Anterior cingulate cortex (tissue), 58 donors: ENCODE measurements at regions not wholly inside any gene's neighbourhood (a gene's known extent, or its start where the extent isn't known, plus 50 kb on each side); places are given as distances from the start of the nearest gene placed in this dataset.

Experiments used
- DNase-seq, 58 donors: peaks; one replicate each; lab custom pipeline; 2025; lab: John Stamatoyannopoulos, UW

DNA sequence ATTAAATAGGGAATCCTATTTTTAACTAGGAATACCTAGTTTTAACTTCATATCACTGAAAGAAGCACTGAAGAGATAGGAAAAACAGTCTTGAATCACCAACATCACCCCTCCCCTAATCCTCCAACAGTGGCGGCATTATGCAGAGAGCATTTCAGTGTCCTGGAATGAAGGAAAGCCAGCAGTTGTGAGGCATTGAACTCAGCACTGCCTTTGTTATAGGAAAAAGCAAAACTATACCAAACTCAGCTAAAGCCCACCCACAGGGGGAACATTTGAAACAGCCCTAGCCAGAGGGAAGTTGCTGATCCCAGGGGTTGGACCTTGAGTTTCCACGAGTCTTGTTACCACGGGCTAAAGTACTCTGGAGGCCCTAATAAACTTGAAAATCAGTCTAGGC lies 310.6 kb upstream of the EDIL3 start:
- DNase-seq = no peak

DNA sequence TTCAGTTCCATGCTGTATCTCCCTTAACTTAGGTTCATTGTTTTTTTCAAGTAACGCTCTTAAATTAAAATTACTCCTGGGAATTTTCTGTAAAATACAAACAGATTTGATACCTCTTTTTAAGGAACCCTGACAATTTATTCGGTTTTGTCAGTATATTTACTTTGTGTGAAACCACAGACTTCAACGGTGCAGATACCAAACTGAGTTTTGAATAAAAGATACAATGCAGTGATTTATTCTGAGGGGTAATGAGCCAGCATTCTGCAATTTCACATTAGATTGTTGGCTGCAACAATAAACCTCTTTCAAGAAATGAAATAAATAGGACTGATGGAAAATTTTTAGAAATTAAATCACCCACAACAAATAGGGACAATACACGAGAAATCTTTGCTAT lies 308.6 kb upstream of the EDIL3 start:
- no peak for DNase-seq

DNA sequence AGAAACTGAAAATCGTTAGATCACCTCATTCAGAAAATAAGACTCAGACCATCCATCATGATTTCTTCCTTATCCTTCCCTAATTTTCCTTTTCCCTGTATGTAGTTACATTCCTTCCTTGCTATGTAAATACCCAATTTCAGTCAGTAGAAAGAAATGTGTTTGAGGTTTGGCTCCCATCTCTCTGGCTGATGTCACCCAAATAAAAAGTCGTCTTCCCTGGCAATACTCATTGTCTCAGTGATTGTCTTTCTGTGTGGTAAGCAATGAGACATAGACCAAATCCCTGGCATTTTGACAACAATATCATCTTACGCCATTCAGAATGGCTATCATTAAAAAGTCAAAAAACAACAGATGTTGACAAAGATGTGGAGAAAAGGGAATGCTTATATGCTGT lies 303.9 kb upstream of the EDIL3 start:
- DNase-seq = no peak

DNA sequence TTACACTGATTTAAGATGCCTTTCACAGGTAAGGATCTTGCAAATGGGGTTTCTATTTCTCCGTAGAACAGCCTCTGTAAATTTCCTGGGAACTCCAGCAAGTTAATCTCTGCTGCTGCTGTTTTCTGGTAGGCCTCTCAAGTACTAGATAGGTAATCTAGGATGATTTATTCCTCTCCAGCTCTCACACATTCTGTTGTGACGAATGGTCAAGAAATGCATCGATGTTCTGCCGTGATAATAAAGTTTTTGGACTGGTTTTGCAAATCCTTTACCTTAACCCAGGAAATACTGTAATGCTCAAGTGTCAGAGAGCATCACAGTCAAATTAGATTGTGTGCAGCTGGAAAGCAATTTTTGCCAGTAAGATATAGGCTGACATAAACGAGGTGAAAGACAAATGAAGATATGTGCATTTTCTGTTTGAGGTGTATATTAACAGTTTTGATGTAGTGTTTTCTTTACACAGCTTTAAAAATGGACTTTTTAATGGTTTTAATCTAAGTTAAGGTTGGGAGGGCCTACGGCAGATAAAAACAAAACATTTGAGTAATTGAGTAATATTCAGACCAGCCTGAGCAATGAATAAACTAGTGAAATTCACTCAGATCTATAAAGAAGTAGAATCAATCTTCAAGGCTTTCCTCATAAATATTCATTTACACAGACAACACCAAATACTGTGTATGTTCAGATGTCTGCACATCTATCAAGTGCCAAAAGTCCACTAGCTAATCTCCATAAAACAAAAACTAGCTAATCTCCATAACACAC lies 300.6 kb upstream of the EDIL3 start:
- DNase-seq = no peak

DNA sequence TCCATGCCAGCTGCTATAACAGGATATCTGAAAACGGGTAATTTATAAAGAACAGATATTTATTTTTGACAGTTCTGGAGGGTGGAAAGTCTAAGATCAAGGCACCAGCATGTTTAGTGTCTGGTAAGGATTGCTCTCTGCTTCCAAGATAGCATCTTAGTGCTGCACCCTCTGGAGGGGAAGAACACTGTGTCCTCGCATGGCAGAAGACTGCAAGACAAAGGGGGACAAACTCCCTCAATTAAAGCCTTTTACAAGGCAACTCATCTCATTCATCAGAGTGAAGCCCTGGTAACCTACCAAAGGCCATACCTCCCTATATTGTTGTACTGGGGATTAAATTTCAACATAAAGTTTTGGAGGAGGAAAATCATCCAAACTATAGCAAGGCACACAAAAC lies 298.9 kb upstream of the EDIL3 start:
- DNase-seq = no peak

DNA sequence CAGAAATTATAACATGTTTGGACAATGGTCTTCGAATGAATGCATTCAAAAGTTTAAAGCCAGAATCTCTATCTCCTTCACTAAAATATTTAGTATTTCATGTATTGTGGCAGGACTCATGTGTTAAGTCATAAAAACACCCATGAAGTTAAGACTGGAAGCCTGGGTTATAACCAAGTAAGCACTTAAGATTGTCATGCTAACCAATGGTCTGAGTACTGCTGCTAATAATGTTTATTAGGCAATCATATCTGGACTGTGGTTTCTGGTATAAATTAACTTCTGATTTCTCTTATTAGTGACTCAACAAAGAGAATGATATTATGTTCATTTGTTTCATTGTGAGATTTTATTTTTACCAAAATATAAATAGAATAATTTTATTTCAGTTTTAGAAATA lies 297.9 kb upstream of the EDIL3 start:
- no peak for DNase-seq

DNA sequence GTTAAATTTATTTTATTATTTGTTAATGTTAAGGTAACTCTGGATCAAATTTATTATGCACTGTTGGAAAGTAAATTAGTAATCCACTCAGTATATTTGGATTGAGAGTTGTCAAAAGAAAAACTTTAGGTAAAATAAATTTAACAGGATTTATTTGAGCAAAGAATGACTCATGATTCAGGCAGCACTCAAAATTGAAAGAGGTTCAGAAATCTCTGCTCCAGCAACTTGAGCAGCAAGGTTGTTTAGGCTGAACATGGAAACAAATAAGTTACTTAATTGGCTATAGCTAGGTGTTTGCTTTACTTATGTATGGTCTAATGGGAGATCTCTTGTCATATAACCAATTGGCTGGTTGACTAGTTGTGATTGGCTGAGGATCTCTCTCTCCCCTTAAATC lies 296.2 kb upstream of the EDIL3 start:
- no peak for DNase-seq

DNA sequence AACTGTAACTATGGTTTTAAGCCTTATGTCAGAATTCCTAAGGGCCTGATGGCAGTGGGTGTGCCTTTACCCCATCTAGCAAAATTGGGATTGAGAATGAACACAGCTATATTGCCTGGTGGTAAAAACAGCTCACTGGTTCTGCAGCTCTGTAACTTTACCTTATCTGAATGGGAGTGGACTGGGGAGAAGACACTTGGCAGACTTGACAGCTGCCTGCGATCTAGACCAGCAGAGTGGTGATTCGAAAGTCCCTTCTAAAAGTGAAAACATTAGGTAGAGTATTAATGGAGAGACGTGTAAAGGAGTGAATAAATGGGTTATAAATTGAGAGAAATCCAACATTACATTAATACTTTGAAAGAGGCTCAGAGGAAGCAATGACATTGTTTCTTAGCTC lies 289.1 kb upstream of the EDIL3 start:
- DNase-seq = no peak

DNA sequence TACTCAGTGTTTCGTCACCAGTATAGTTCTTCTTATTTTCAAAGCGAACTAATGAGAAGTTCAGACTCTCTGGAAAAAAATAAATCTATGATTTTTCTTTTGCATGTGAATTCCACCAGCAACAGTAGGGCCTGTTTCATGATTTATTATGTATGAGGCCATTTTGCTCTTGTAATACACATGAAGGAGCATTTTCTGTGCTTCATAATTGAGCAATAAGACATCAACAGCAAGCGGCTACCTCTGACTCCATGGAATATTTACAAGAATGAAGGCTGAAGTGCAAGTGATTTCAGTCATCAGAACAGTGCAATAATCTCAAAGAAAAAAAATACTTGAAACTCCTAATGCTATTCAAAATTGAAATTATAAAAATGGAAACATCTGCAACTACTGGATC lies 282.9 kb upstream of the EDIL3 start:
- no peak for DNase-seq

DNA sequence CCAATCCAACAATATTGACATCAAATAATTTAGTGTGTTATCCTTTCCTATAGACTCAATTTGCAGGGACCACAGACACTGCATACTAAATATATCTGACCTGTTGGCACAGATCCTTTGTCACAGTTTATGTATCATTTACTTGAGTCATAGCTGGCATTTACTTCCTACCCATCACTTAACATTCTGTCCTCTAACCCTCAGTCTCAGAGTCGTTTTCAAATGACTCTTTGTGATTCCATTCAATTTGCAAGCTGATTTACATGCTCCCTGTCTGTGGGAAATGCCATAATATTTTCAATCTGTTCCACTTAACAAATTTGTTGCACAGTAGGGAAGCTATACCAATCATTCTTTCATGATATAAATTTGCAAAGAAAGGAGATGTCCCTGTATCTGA lies 265.7 kb upstream of the EDIL3 start:
- DNase-seq = no peak

DNA sequence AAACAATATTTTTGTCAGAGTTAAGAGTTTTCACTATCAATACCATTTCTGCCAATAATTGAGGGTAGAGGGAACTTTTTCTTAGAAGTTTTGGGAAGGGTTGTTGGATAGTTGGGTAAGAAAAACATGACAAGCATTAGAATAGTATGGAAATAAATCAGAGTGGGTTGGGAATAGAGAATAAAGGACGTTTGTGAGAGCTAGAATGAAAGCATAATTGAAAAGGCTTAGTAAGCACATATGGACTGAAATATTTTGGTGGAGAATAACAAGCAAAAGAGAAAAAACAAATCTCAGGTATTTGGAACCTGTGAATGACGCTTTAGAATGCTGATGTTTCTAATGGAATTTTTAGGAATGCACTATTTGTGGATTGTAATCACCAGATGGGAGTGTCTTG lies 262.9 kb upstream of the EDIL3 start:
- no peak for DNase-seq

DNA sequence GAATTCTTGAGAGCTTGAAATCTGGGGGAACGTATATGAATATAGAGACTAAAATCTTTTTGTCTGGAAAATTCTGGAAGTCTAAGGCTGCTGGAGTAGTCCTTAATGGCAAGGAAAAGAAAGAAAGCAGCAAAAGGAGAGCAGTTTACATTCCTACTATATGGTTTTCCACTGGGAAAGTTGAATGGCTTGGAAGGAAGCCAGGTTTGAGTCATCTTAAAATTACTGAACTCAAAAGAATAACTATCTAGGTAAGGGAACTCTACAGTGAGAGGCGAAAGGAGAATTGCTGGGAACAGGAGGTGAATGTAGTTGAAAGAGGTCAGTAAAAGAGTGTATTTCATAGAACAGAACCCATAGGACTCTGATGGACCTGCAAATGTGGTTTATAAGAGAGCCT lies 258.1 kb upstream of the EDIL3 start:
- DNase-seq = no peak

DNA sequence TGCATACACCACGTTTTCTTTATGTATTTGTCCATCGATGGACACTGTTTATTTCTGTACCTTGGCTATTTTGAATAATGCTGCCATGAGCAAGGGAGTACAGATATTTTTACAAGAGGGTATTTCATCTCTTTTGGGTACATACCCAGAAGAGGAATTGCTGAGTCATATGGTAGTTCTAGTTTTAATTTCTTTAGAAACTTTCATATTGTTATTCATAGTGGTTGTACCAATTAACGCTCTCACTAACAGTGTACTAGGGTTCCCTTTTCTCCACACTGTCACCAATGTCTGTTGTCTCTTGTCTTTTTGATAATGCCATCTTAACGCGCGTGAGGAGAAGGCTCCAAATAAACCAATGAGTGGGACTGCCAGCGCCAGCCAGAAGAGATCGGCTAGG lies 257.6 kb upstream of the EDIL3 start:
- no peak for DNase-seq

DNA sequence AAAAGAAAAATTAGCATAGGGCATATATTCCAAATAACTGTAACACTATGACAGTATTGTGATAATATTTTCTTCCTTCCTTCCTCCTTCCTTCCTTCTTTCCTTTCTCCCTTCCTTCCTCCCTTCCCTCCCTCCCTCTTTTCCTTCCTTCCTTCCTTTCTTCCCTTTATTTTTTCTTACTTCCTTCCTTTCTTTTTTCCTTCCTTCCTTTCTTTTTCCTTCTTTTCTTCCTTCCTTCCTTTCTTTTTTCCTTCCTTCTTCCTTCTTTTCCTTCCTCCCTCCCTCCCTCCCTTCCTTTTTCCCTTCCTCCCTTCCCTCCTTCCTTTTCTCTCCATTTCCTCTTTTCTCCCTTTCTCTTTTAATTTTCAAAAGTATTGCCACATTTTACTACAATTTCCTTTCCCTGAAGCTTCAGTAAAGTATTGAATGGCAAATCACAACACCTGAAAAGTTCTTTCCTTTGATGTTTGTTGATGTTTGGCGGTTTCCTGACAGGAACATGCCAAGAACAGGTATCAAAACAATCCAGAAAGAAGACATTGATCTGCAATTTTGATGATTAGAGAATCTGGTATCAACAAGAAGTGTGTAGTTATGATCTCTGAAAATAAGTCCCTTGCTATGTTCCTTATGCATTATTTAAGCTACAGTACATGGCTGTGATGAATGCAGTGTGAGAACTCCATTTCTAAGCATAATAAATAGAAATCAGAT lies 253.1 kb upstream of the EDIL3 start:
- DNase-seq = no peak

DNA sequence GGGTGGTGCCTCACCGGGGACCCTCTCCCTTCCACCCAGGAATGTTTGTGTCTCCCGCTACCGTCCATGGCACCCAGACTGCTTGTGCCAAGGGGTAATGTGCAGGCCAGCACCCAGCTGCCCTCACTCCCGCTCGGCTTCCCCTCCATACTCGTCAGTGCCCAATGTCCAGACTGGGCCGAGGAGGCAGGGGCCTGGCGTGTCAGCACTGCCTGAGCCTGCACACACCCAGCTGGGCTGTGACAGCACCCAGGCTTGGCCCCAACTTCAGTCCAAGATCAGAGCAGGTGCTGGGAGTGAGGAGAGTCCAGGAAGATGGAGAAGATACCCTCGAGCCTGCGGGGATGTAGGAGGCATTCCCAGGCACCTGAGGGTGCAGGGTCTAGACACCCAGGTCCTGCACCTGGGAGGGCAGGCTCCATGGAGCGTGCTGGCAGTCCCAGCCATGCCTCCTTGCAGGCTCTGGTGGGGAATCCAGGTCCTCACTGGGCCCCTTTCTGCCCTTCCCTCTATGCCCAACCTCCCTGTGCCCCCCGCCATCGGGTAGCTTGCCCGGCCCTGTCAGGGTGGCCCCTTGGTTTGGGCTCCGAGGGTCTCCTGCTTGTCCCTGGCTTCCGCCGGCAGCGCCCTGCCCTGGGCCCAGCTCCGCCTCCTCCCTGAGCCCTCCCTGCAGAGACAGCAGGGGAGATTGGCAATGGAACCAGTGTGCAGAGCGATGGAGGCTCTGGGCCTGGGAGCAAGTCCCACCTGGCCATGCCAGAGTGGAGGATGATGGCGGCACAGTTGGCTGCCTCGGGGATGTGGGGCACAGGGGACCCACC lies 250.8 kb upstream of the EDIL3 start:
- no peak for DNase-seq

DNA sequence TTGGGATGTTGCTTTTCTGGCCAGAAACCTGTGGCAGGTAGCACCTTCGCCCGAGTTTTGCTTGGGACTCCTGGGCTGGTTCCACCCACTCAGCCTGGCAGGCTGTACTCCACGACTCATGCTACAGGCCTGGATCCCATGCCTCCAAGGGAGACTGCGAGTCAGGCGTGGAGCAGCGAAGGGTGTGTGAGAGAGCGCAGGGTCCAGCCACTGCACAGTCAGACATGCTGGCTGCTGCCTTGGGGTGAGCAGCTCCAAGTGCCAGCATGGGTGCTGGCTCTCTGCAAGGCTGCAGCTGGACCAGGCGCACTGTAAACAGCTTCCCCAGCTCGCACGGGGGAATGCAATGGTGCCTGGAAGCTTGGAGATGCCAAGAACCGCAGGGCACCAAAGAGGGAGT lies 249.6 kb upstream of the EDIL3 start:
- DNase-seq = no peak

DNA sequence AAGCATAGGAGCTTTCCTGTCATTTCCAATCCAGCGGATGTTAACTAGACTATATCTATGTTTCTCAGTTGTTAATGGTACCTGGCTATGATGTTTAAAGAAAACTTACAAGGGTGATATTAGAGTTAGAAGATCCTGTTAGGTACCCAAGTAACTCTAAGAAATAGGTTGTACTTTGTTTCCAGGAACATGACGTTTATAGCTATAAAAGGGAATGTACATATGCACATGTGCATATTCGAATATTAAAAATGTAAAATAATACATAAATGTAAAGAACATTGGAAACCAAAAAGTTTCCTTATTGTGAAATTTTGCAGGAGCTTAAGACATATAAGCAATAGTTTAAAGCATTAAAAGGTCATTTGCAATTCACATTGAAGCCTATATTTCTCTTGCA lies 247.7 kb upstream of the EDIL3 start:
- DNase-seq = no peak

DNA sequence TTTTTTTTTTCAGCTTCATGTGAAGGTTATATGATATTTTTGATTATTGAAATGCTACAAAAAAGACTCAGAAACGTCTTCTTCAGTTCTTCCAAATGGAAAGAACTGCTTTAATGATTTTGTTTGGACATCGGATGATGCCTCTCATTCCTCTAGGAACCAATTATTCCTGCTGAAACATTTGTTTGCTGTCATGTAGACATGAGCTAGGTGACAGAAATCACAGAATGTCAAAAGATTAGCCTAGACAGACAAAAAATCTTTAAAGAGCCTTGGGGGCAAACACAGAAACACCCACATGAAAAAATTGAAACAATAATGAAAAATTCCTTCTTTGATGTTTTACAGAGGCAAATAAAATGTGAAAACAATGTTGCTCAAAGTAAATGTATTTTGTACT lies 244.2 kb upstream of the EDIL3 start:
- no peak for DNase-seq

DNA sequence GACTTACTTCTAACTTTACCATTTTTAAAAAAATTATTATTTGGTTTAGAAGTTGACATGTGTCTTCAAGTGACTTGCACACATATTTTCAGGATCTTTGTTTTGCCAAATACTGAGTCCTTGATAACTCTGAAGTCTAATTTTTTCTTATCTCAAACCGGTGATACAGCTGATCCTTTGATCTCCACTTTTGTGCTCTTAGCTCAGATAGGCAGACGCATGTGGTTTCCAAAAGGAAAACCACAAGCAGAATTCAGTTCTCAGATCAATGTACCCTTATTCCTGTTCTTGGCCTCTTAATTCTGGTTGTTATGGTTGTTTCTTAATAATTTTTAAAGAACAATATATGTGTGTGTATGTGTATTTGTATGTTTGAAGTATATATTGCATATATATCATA lies 238.3 kb upstream of the EDIL3 start:
- no peak for DNase-seq

DNA sequence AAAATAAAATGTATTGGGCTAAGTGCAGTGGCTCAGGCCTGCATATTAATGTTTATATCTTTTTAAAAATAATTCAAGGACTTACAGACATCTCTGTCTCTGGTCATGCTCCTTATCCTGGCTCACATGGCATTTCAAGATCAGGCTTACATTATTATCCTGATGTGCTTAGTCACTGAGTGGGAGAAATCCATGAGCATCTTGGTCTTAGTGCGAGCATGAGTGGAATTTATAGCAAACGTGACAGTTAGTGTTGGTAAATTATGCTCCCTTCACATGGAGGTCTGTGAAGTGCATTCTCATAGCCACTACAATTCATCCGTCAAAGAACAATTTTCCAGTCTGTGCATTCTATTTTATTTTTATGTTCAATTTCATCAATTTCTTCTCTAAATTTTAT lies 237.8 kb upstream of the EDIL3 start:
- DNase-seq = no peak

DNA sequence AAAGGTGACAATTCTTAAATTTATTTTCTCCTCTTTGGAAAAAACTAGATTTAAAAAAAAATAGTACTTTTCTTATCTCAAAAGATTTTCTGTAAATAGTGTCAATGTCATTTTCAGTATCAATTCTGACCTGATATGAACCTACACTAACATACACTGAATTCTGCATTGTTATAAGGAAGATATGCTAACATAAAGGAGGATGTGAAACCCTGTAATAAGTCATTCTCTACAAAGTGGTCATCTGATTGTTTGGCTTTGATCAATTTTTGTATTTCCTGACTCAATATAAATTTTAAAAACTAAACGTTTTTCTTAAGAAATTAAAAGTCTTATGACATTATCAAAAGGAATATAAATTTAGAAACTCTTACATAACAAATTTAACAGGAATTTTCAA lies 233.6 kb upstream of the EDIL3 start:
- DNase-seq = no peak

DNA sequence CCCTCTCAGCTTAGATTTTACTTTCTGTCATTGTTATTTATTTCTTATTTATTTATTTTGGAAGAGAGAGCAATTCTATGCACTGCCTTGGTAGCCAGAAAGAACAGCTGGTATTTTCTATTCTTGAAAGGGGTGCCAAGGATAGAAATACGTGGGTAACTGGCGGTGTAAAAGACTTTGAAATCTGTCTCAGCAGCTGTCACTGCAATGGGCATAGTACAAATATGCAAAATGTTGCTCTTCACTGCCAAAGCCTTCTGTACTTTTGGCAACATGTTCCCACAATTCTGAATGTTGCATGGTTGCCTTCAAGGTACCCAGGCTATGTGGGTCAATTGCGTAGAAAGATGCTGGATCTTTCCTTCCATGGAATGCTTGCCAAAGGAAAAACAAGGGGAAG lies 230.2 kb upstream of the EDIL3 start:
- peak in 9 of 58 donors; percentile 2 to 51 (median 11) for DNase-seq
